ENCODE measurements at regions not wholly inside any gene's neighbourhood (a gene's known extent, or its start where the extent isn't known, plus 50 kb on each side); places are given as distances from the start of the nearest gene placed in this dataset.
"Not testable (repeated sequence)": the region's sequence is repeated elsewhere in the genome, so short reads cannot be mapped to it uniquely, and the experiment has no call there.

DNA sequence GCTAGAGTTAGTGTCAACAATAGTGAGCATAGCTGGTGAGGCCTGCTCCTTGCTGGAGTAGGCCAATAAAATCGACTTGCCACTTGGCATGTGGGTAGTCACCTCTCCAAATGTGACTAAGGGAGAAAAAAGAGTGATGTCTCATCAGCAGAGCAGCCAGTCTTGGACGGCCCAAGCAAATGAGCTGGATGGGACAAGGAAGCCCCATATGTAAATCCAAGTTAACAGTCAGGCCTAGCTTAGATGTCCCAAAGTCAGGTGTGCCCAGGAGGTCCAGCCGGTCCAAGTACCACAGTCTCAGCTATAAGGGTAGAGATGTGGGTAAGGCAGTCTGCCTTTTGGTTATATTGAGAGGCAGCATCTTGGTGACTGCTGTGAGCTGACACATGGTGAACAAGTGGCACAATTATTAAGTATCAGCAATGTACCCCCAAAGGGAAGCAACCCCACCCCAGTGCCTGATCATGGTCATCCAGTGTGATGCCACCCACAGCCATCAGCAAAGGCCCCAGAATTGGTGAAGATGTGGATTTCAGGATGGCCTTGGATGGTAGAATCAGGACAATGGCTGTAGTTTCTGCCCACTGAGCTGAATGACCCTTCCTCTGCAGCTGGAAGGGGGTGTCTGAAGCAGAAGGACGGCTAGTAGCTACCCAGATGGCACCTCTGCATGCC is 83.4 kb downstream of the TNFRSF13B start:
- no peak for DNase-seq (ENCODE audit: low read depth)

DNA sequence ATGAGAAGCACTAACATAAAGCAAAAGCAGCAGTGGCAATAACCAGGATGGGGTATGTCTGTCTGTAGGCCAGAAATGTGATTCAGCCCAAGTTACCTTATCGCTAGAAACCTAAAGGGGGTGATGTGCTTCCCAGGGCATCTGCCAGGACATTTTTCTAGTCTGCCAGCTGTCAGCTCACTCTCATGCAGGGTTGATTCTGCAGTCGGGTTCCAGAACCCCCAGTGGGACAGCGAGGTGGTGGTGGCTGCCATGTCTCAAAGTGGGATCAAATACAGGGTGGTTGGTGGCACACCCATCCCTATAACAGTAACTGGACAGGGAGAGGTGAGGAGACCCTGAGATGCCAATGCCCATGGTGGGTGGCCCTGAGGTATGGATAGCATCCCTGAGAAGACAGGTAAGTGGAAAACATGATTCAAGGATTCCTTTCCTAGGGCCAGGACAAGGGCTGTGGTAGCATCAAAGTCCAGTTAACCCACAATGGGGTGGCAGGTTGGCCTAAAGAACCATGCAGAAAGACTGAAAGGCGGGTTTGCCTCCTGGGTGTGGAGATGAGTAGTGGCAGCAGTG is 84.3 kb downstream of the TNFRSF13B start:
- no peak for DNase-seq (ENCODE audit: low read depth)

GRCh38 chr17:16886655-16887322 is 85.1 kb downstream of the TNFRSF13B start:
- DNase-seq (ENCODE audit: low read depth), result no peak

DNA sequence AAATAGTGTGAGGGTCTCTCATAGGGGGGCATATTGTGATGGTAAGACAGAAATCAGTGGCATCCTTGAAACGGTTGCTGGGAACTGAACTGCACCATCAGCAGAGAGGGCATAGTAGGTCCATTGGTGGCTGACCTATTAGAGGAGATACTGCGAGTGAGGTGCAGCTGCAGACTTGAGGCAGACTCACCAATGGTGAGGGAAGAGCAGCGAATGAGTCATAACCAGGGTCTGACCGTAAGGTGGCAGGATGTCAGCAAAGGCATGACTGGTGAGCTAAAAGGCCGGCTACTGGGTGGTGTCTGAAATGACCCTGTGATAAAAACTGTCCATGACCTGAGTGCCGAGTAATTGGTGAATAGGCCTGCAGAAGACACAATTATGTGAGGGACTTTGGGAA is 86.7 kb downstream of the TNFRSF13B start:
- DNase-seq (ENCODE audit: low read depth), result not testable (repeated sequence)

- DNase-seq (ENCODE audit: low read depth), result not testable (repeated sequence)
These were observed 89.0 kb downstream of the TNFRSF13B start for GRCh38 chr17:16882926-16883265.

GRCh38 chr17:16882243-16882925 is 89.5 kb downstream of the TNFRSF13B start:
- DNase-seq (ENCODE audit: low read depth), result no peak

GRCh38 chr17:16881239-16881924 is 90.5 kb downstream of the TNFRSF13B start:
- DNase-seq (ENCODE audit: low read depth), result no peak

- no peak for DNase-seq (ENCODE audit: low read depth)
These were observed 91.1 kb downstream of the TNFRSF13B start for GRCh38 chr17:16880843-16881230.

GRCh38 chr17:16880121-16880842 is 91.6 kb downstream of the TNFRSF13B start:
- DNase-seq (ENCODE audit: low read depth), result no peak

GRCh38 chr17:16879686-16880085 is 92.2 kb downstream of the TNFRSF13B start:
- no peak for DNase-seq (ENCODE audit: low read depth)

- DNase-seq (ENCODE audit: low read depth), result no peak
These were observed 93.3 kb downstream of the TNFRSF13B start for GRCh38 chr17:16878606-16879005.

DNA sequence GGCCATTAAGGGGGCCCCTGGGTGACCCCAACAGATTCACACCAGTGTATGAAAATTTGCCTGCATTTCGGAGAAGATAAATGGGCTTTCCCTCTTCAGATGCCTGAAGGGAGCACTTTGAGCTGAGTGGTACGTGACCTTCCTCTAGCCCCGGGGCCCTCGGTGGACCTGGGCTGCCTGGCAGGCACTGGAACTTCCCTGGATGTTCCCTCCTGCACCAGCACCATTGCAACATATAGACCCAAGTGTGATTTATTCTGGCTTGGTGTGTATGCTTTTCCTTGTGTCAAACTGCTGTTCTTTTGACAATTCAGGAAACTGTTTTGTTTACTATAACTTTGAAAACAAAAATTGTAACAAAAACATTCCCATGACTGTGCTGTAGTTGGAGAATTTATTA is 93.8 kb downstream of the TNFRSF13B start:
- no peak for DNase-seq (ENCODE audit: low read depth)

DNA sequence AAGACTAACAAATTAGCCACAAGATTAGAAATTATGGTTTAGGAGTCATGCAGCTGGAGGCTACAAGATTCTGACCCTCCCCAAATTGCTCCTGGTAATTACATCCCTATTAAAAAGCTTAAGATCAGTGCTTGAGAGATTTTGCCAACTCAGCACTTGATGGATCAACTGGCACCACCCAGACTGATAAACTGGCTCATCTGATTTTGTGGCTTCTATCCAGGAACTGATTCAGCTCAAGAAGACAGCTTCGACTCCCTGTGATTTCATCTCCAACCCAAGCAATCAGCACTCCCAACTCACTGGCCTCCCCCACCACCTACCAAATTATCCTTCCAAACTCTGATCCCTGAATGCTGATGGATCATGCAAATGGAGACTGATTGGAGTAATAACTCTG is 94.8 kb downstream of the TNFRSF13B start:
- DNase-seq (ENCODE audit: low read depth), result no peak

- no peak for DNase-seq (ENCODE audit: low read depth)
These were observed 96.3 kb downstream of the TNFRSF13B start for GRCh38 chr17:16875662-16876061.

- DNase-seq (ENCODE audit: low read depth), result not testable (repeated sequence)
These were observed 97.7 kb downstream of the TNFRSF13B start for GRCh38 chr17:16874216-16874615.

DNA sequence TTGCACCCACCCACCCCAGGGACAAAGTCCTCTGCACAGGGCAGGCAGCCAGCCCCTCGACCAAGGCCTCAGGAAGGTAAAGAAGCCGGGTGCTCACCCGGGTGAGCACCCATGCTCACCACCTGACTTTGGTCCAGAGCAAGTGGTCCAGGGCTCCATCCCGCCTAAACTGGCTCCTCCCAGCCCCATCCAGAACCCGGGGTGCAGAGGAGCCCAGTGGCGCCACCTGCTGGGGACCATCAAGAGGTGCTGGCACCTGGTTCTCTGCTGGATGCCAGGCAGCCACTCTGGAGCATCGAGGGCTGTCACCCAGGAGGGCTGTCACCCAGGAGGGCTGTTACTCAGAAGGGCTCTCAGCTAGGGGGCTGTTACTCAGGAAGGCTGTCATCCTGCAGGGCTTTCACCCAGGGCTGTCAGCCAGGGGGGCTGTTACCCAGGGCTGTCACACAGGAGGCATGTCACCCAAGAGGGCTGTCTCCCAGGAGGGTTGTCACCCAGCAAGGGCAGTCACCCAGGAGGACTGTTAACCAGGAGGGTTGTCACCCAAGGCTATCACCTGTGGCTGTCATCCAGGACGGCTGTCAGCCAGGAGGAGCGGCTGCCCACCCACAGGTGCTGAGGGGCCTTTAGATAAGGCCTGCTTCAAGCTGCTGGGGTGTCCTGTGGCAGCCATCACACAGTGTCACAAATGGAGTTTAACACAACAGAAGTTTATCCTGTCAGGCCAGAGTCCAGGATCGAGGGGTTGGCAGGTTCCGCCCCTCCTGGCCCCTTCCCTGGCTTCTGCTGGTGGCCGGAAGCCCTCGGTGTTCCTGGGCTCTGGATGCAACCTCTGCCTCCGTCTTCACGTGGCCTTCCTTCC is 98.5 kb downstream of the TNFRSF13B start:
- DNase-seq (ENCODE audit: low read depth), result peak; percentile 69

DNA sequence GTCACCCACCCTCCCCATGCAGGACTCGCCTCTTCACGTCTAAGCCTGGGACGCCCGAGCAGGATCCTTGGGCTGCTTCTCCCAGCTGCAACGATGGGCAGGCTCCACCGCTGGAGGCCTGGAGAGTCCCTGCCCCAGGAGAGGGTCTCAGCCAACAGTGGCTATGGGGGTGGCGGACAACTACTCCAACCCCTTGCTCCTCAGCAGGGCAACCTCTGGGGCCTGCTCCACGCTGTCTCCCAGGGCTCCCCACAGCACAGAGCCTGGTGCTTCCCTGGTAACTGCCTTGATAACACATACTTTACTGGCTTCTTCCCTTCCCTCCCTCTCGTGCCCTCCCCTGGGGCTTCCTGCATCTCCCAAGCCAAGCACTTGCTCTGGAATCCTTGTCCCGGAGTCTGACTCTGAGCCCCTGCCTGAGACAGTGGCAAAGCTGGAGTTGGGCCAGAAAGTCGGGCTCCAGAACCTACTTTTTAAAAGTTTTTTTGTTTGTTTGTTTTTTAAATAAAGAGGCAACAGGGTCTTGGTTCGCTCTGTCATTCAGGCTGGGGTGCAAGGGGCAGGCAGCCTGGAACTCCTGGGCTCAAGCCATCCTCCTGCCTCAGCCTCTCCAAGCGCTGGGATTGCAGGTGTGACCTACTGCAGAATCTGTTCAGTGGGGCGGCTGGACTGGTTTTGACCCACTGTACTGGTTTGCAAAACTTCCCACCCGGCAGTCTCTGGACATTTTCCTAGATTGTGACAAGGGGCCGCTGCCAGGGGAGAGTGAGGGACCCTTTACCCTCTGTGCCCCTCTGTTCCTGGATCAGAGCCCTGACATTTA is 99.4 kb downstream of the TNFRSF13B start:
- no peak for DNase-seq (ENCODE audit: low read depth)

DNA sequence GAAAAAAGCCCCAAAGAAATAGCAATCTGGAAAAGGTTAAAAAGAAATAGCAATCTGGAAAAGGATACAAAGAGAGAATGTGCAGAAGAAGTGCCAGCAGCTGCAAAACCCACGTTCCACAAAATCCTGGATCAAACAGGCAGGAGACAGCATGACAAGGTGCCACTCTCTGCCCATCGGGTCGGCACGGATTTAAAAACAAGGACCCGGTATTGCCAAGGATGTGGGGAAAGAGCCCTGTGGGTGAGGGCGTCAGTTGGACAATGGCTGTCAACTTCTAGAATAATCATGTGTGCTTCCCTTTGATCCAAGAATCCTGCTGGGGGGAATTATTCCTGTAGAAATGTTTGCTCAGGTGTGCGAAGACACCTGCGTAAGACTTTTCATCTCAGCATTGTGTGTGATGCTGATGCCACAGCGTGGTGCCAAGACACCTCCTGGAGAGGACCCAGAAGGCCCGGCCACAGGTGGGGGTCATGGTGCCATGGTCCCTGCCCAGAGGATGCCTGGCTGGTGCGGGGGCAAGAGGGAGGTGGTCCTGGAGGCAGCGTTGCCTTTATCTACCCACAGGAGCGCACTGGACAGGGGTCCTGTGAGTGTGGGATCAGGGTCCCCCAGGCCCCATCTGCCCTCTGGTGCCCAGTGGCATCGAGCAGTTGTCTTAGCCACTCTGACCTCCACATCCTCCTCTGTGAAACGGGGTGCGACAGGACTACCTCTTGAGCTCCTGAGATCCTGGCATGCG is 100.3 kb downstream of the TNFRSF13B start:
- DNase-seq (ENCODE audit: low read depth), result not testable (repeated sequence)

All from Daoy (cell line).